ENCODE measurements at regions not wholly inside any gene's neighbourhood (a gene's known extent, or its start where the extent isn't known, plus 50 kb on each side); places are given as distances from the start of the nearest gene placed in this dataset.

- Histone ChIP-seq H3K27me3 (peaks cover 5% of the 10 kb centered on the region), H3K4me3 (no peak overlapping the region), H3K9me3 (no peaks in the 10 kb centered on the region), H3K4me1 (no peaks in the 10 kb centered on the region), H3K36me3 (no peaks in the 10 kb centered on the region), H3K27ac (no peak overlapping the region)
- ATAC-seq, result no peak
- 35 to 58% methylated on average over 2 to 3 of the region's 3 CpGs for WGBS, 2 donors (ENCODE audit: low coverage in 1 of 2)
- no peak for TF ChIP-seq POLR2AphosphoS5 (IDR thresholded peaks at IDR 0.05)
- TF ChIP-seq POLR2A (IDR thresholded peaks at IDR 0.05), result no peak
- no peak for TF ChIP-seq CTCF (IDR thresholded peaks at IDR 0.05)
- no peak for TF ChIP-seq EP300 (IDR thresholded peaks at IDR 0.05)
Measured at GRCh38 chr3:118811236-118811732, 223.4 kb downstream of the IGSF11 start.

- Histone ChIP-seq H3K27me3 (peaks cover 4% of the 10 kb centered on the region), H3K4me1 (no peaks in the 10 kb centered on the region), H3K9me3 (no peaks in the 10 kb centered on the region), H3K36me3 (no peaks in the 10 kb centered on the region), H3K27ac (no peak overlapping the region), H3K4me3 (no peak overlapping the region)
- ATAC-seq, result no peak
- no peak for TF ChIP-seq POLR2A (IDR thresholded peaks at IDR 0.05)
- no peak for TF ChIP-seq CTCF (IDR thresholded peaks at IDR 0.05)
- no peak for TF ChIP-seq EP300 (IDR thresholded peaks at IDR 0.05)
- no peak for TF ChIP-seq POLR2AphosphoS5 (IDR thresholded peaks at IDR 0.05)
- 71 to 86% methylated on average over 2 to 4 of the region's 4 CpGs for WGBS, 2 donors (ENCODE audit: low coverage in 1 of 2)
Measured at GRCh38 chr3:118813472-118813871, 221.2 kb downstream of the IGSF11 start.

GRCh38 chr3:118817748-118818165, 216.9 kb downstream of the IGSF11 start:
- ATAC-seq, result no peak
- no peak overlapping the region for H3K4me3 ChIP-seq
- no peaks in the 10 kb centered on the region for H3K27me3 ChIP-seq
- H3K9me3 ChIP-seq, result no peaks in the 10 kb centered on the region
- WGBS, 2 donors (ENCODE audit: low coverage in 1 of 2), result 21 to 25% methylated on average over 5 of the region's 5 CpGs
- TF ChIP-seq POLR2AphosphoS5 (IDR thresholded peaks at IDR 0.05), result no peak
- peak; percentile 44 to 67 (median 54) for TF ChIP-seq CTCF (IDR thresholded peaks at IDR 0.05)
- H3K27ac ChIP-seq, result no peak overlapping the region
- H3K4me1 ChIP-seq, result no peaks in the 10 kb centered on the region
- H3K36me3 ChIP-seq, result no peaks in the 10 kb centered on the region

- H3K4me3 ChIP-seq, result no peak overlapping the region
- no peaks in the 10 kb centered on the region for H3K36me3 ChIP-seq
- H3K4me1 ChIP-seq, result no peaks in the 10 kb centered on the region
- 33 to 48% methylated on average over 1 to 2 of the region's 2 CpGs for WGBS, 2 donors (ENCODE audit: low coverage in 1 of 2)
- no peaks in the 10 kb centered on the region for H3K27me3 ChIP-seq
- TF ChIP-seq POLR2AphosphoS5 (IDR thresholded peaks at IDR 0.05) (no peak), CTCF (IDR thresholded peaks at IDR 0.05) (no peak), POLR2A (IDR thresholded peaks at IDR 0.05) (no peak), EP300 (IDR thresholded peaks at IDR 0.05) (no peak)
- no peaks in the 10 kb centered on the region for H3K9me3 ChIP-seq
- H3K27ac ChIP-seq, result no peak overlapping the region
- ATAC-seq, result no peak
Measured at GRCh38 chr3:118818386-118818785, 216.3 kb downstream of the IGSF11 start.

GRCh38 chr3:118823626-118824025, 211.0 kb downstream of the IGSF11 start:
- Histone ChIP-seq H3K9me3 (no peaks in the 10 kb centered on the region), H3K27me3 (no peaks in the 10 kb centered on the region), H3K27ac (no peak overlapping the region), H3K4me3 (no peak overlapping the region), H3K36me3 (no peaks in the 10 kb centered on the region), H3K4me1 (no peaks in the 10 kb centered on the region)
- no peak for ATAC-seq
- WGBS, 2 donors (ENCODE audit: low coverage in 1 of 2), result 53 to 85% methylated on average over 2 of the region's 2 CpGs
- TF ChIP-seq EP300 (IDR thresholded peaks at IDR 0.05), result no peak
- no peak for TF ChIP-seq POLR2AphosphoS5 (IDR thresholded peaks at IDR 0.05)
- TF ChIP-seq POLR2A (IDR thresholded peaks at IDR 0.05), result no peak
- no peak for TF ChIP-seq CTCF (IDR thresholded peaks at IDR 0.05)
